H1 (cell line): ENCODE measurements at regions not wholly inside any gene's neighbourhood (a gene's known extent, or its start where the extent isn't known, plus 50 kb on each side); places are given as distances from the start of the nearest gene placed in this dataset.
A peak's percentile ranks its signal among the peaks of the same experiment; 100 is the strongest.

Source experiments
- CTCF ChIA-PET: fragments of 300-600 bp; sonication (Branson Sonifier 250); formaldehyde crosslinking; loops from one replicate; lab custom pipeline; 2021; ENCODE audit not compliant: partially characterized antibody; lab: Charles Lee
- POLR2A ChIA-PET: fragments of 300-600 bp; sonication (Branson Sonifier 250); formaldehyde crosslinking; loops from one replicate; lab custom pipeline; 2021; ENCODE audit warnings: inconsistent platforms; ENCODE audit not compliant: partially characterized antibody; lab: Charles Lee
- DNase-seq, 2 experiments: peaks; one replicate each; pipeline versions ENCODE4 v3.0.0 to v3.0.0-alpha.2; 2010 to 2022; ENCODE audit warnings: low spot score in 2 of 2, low read depth in 1 of 2, mixed read lengths in 1 of 2
- FAIRE-seq: peaks from 2 replicates; lab custom pipeline; 2011; peaks lifted over from hg19 to GRCh38; lab: Jason Lieb, UNC
- H2AFZ ChIP-seq: 2 replicates; pipeline ENCODE4 v1.8.1; 2012; ENCODE audit warnings: low read length, inconsistent platforms
- H2AK5ac ChIP-seq: 2 replicates; pipeline ENCODE4 v1.6.1; 2013; ENCODE audit warnings: low read depth, low read length
- H2BK120ac ChIP-seq: replicated peaks from 2 replicates; pipeline ENCODE3; 2013; ENCODE audit warnings: low read depth, low read length, inconsistent platforms
- H2BK12ac ChIP-seq: 2 replicates; pipeline ENCODE4 v1.6.1; 2013; ENCODE audit warnings: low read depth, low read length
- H2BK15ac ChIP-seq: 2 replicates; pipeline ENCODE4 v1.6.1; 2013; ENCODE audit warnings: low read length
- H2BK20ac ChIP-seq: 2 replicates; pipeline ENCODE4 v1.6.1; 2013; ENCODE audit warnings: low read length
- H2BK5ac ChIP-seq: 2 replicates; pipeline ENCODE4 v1.6.1; 2013; ENCODE audit warnings: low read depth, low read length
- H3K14ac ChIP-seq: 2 replicates; pipeline ENCODE4 v1.6.1; 2013; ENCODE audit warnings: inconsistent platforms; ENCODE audit not compliant: insufficient read length
- H3K18ac ChIP-seq: 2 replicates; pipeline ENCODE4 v1.6.1; 2013; ENCODE audit warnings: low read length; ENCODE audit errors: extremely low read depth
- H3K23ac ChIP-seq: 2 replicates; pipeline ENCODE4 v1.6.1; 2013; ENCODE audit warnings: inconsistent platforms; ENCODE audit not compliant: insufficient read length
- H3K23me2 ChIP-seq: 2 replicates; pipeline ENCODE4 v1.6.1; 2013; ENCODE audit warnings: low read depth, low read length
- H3K27ac ChIP-seq: 2 replicates; pipeline ENCODE4 v1.6.1; 2011; ENCODE audit warnings: low read depth, low read length, inconsistent platforms
- H3K27me3 ChIP-seq, 4 experiments: replicated peaks in 1 of 4; 1 replicate in 1 of 4; 2 replicates in 3 of 4; pipeline versions ENCODE4 v1.6.1 to v1.8.1; 2011 to 2013; ENCODE audit warnings: low read length in 3 of 4, mild to moderate bottlenecking in 3 of 4, inconsistent platforms in 2 of 4, mixed read lengths in 2 of 4, moderate library complexity in 1 of 4; ENCODE audit not compliant: control insufficient read depth in 3 of 4, insufficient read depth in 3 of 4; ENCODE audit errors: extremely low read depth in 1 of 4
- H3K36me3 ChIP-seq, 4 experiments: 2 replicates each; pipeline versions ENCODE4 v1.6.1 to v1.8.1; 2011 to 2013; ENCODE audit warnings: mild to moderate bottlenecking in 4 of 4, low read length in 3 of 4, moderate library complexity in 2 of 4, control low read depth in 1 of 4, inconsistent platforms in 1 of 4; ENCODE audit not compliant: insufficient read depth in 4 of 4, control insufficient read depth in 2 of 4
- H3K4ac ChIP-seq: replicated peaks from 2 replicates; pipeline ENCODE3; 2013; ENCODE audit warnings: low read length, low read depth, mixed read lengths, inconsistent platforms; ENCODE audit not compliant: insufficient read length
- H3K4me1 ChIP-seq, 4 experiments: replicated peaks in 1 of 4; 1 replicate in 1 of 4; 2 replicates in 3 of 4; pipeline versions ENCODE4 v1.6.1 to v1.8.1; 2011 to 2013; ENCODE audit warnings: low read length in 3 of 4, inconsistent platforms in 2 of 4, mixed read lengths in 1 of 4; ENCODE audit not compliant: insufficient read depth in 4 of 4, control insufficient read depth in 3 of 4
- H3K4me2 ChIP-seq, 2 experiments: 2 replicates each; pipeline versions ENCODE4 v1.6.1 to v1.8.1; 2011 to 2013; ENCODE audit warnings: low read depth in 2 of 2, low read length in 2 of 2, control low read depth in 1 of 2, inconsistent platforms in 1 of 2, mild to moderate bottlenecking in 1 of 2; ENCODE audit not compliant: insufficient read depth in 1 of 2
- H3K4me3 ChIP-seq, 4 experiments: fragments of 200-600, 300-600 bp in 1 of 4; sonication (generic), shearing (Covaris generic), sonication (Bioruptor Twin) in 1 of 4; 2 replicates each; pipeline versions ENCODE4 v1.5.1 to v1.8.1; 2011 to 2016; ENCODE audit warnings: low read length in 4 of 4, low read depth in 3 of 4, control low read depth in 2 of 4, inconsistent platforms in 2 of 4, mild to moderate bottlenecking in 2 of 4, mixed read lengths in 1 of 4, moderate library complexity in 1 of 4; ENCODE audit not compliant: insufficient read depth in 2 of 4; ENCODE audit errors: extremely low read depth in 1 of 4
- H3K56ac ChIP-seq: replicated peaks from 2 replicates; pipeline ENCODE3; 2013; ENCODE audit warnings: low read depth, mild to moderate bottlenecking, mixed read lengths, low read length, inconsistent platforms; ENCODE audit not compliant: insufficient read length
- H3K79me1 ChIP-seq: 2 replicates; pipeline ENCODE4 v1.6.1; 2013; ENCODE audit warnings: low read depth, low read length, control low read depth
- H3K79me2 ChIP-seq, 2 experiments: 2 replicates each; pipeline versions ENCODE4 v1.6.1 to v1.8.1; 2012 to 2013; ENCODE audit warnings: low read length in 2 of 2, mild to moderate bottlenecking in 2 of 2, inconsistent platforms in 1 of 2; ENCODE audit not compliant: insufficient read depth in 2 of 2, control insufficient read depth in 1 of 2
- H3K9ac ChIP-seq, 4 experiments: replicated peaks in 1 of 4; 1 replicate in 1 of 4; 2 replicates in 3 of 4; pipeline versions ENCODE4 v1.6.1 to v1.8.1; 2011 to 2013; ENCODE audit warnings: low read depth in 3 of 4, low read length in 3 of 4, control low read depth in 2 of 4, mild to moderate bottlenecking in 2 of 4, moderate library complexity in 2 of 4, inconsistent platforms in 1 of 4; ENCODE audit errors: extremely low read depth in 1 of 4
- H3K9me3 ChIP-seq, 2 experiments: 2 replicates each; pipeline versions ENCODE4 v1.6.1 to v1.8.1; 2012 to 2013; ENCODE audit warnings: mild to moderate bottlenecking in 2 of 2, moderate library complexity in 2 of 2, control low read depth in 1 of 2, inconsistent platforms in 1 of 2, low read depth in 1 of 2, low read length in 1 of 2, mixed read lengths in 1 of 2; ENCODE audit not compliant: insufficient read depth in 2 of 2
- H4K20me1 ChIP-seq, 2 experiments: replicated peaks in 1 of 2; 2 replicates each; pipeline versions ENCODE3 to v1.8.1; 2011 to 2013; ENCODE audit warnings: inconsistent platforms in 2 of 2, low read length in 2 of 2, mild to moderate bottlenecking in 1 of 2; ENCODE audit not compliant: insufficient read depth in 2 of 2, control insufficient read depth in 1 of 2
- H4K5ac ChIP-seq: 2 replicates; pipeline ENCODE4 v1.6.1; 2013; ENCODE audit warnings: low read length, low read depth, mixed read lengths, inconsistent platforms; ENCODE audit not compliant: insufficient read length
- H4K8ac ChIP-seq: 2 replicates; pipeline ENCODE4 v1.8.0; 2013; ENCODE audit warnings: mild to moderate bottlenecking, moderate library complexity, low read length, inconsistent platforms; ENCODE audit not compliant: insufficient read depth; ENCODE audit errors: extremely low read depth
- H4K91ac ChIP-seq: replicated peaks from 2 replicates; pipeline ENCODE3; 2013; ENCODE audit warnings: low read length, mixed read lengths, inconsistent platforms; ENCODE audit not compliant: insufficient read length
- CHD1 ChIP-seq: IDR thresholded peaks from 2 replicates; pipeline ENCODE4 v1.6.1; 2012; ENCODE audit warnings: low read depth, low read length, improper control_type of control experiment
- FOSL1 ChIP-seq: IDR thresholded peaks from 2 replicates; pipeline ENCODE4 v1.6.1; 2011; ENCODE audit warnings: mild to moderate bottlenecking, low read depth, low read length, moderate library complexity; ENCODE audit not compliant: insufficient read depth
- NRF1 ChIP-seq: IDR thresholded peaks from 2 replicates; pipeline ENCODE4 v1.6.1; 2011; ENCODE audit warnings: mild to moderate bottlenecking, low read depth, low read length, improper control_type of control experiment
- PHF8 ChIP-seq: fragments of 200-600 bp; sonication (generic); conservative IDR thresholded peaks from 2 replicates; pipeline ENCODE4 v1.7.1; 2012; ENCODE audit warnings: low read depth, mild to moderate bottlenecking, inconsistent platforms, low read length, moderate library complexity
- POLR2A ChIP-seq, 2 experiments: IDR thresholded peaks; 1 replicate in 1 of 2; 2 replicates in 1 of 2; pipeline ENCODE4 v1.6.1; 2011; ENCODE audit warnings: low read depth in 2 of 2, low read length in 2 of 2, mild to moderate bottlenecking in 2 of 2; ENCODE audit errors: control extremely low read depth in 1 of 2
- RAD21 ChIP-seq, 2 experiments: IDR thresholded peaks in 1 of 2; conservative IDR thresholded peaks in 1 of 2; 2 replicates each; pipeline ENCODE4 v1.6.1; 2011; ENCODE audit warnings: low read depth in 2 of 2, low read length in 2 of 2, improper control_type of control experiment in 1 of 2, inconsistent platforms in 1 of 2, mild to moderate bottlenecking in 1 of 2, moderate library complexity in 1 of 2
- SIN3A ChIP-seq, 2 experiments: IDR thresholded peaks in 1 of 2; conservative IDR thresholded peaks in 1 of 2; 2 replicates each; pipeline ENCODE4 v1.6.1; 2011 to 2012; ENCODE audit warnings: low read length in 2 of 2, improper control_type of control experiment in 1 of 2, low read depth in 1 of 2, mild to moderate bottlenecking in 1 of 2
- TCF12 ChIP-seq: IDR thresholded peaks from 2 replicates; pipeline ENCODE4 v1.6.1; 2011; ENCODE audit warnings: low read depth, mild to moderate bottlenecking, low read length
- WGBS, 2 experiments: shearing (Covaris generic) in 1 of 2; methylation state at CpG; one replicate each; pipeline versions ENCODE4 v1.1.6 to v1.1.7; 2013 to 2015; ENCODE audit warnings: low lambda C conversion rate in 2 of 2, mixed read lengths in 2 of 2, inconsistent platforms in 1 of 2, low coverage in 1 of 2, missing lambda C conversion rate in 1 of 2; ENCODE audit not compliant: insufficient replicate concordance in 2 of 2, insufficient coverage in 1 of 2, insufficient read length in 1 of 2; ENCODE audit errors: extremely low coverage in 1 of 2, missing lambda C conversion rate in 1 of 2; 5-methylcytosine and 5-hydroxymethylcytosine counted together
- TF ChIP-seq, protein P1 (sequence below), 3 experiments: IDR thresholded peaks; 1 replicate in 2 of 3; 2 replicates in 1 of 3; pipeline versions ENCODE4 v1.5.1 to v1.6.1; 2011; ENCODE audit warnings: low read length in 3 of 3, mild to moderate bottlenecking in 3 of 3, inconsistent platforms in 2 of 3, low read depth in 1 of 3, moderate library complexity in 1 of 3; ENCODE audit not compliant: insufficient read depth in 1 of 3; ENCODE audit errors: control extremely low read depth in 1 of 3

DNA sequence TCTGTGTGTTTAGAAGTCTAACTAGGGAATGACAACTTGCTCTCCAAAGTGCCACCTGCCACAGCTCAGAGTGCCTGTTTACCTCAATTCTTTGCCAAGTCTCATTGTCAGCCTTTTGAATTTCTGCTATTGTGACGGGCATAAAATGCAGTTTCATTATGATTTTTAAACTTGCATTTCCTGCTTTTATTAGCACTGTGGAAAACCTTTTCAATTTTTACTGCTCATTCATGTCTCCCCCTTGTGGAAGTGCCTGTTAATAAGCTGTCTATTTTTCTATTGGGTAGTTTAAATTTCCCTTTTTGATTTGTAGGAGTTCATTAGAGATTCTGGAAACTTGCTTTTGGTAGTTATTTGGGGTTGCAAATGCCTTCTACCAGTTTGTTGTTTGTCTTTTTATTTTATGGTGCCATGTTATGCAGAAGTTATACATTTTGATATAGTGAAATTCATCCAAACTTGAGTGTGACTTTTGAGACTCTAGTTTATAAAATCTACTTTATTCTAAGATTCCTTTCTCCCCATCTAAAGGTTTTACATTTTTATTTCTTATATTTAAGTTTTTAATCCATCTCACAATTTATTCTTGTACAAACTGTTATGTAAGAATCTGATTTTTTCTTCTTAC lies 53.9 kb upstream of the FRMD4B start:
- no peaks in the 10 kb centered on the region; the same call in 1 of the 2 replicates for H3K79me1 ChIP-seq
- FAIRE-seq (peak; percentile 55), DNase-seq (no peak)
- H3K4me2 ChIP-seq = no peak overlapping the region
- H2BK120ac ChIP-seq = no peak overlapping the region
- H3K23ac ChIP-seq = no peak overlapping the region
- no peak overlapping the region for H3K4ac ChIP-seq
- H4K8ac ChIP-seq = no peak overlapping the region
- no peak overlapping the region for H4K91ac ChIP-seq
- peaks cover 0 to 2% of the 10 kb centered on the region in 2 experiments for H4K20me1 ChIP-seq
- no peak overlapping the region for H3K27ac ChIP-seq
- H3K9me3 ChIP-seq = no peaks in the 10 kb centered on the region; a peak in 1 of 4 replicates
- ChIA-PET CTCF (interaction anchor here (0.6 to 5.8 kb wide), 19 partner anchors 9 to 938 kb away, joined by 3 to 43 read pairs (median 4); no protein-coding TSS in a partner anchor), POLR2A (no interaction called here)
- no peaks in the 10 kb centered on the region for H3K79me2 ChIP-seq
- H3K4me3 ChIP-seq = no peak overlapping the region
- H3K14ac ChIP-seq = no peak overlapping the region
- H2BK5ac ChIP-seq = no peak overlapping the region
- H3K27me3 ChIP-seq = peaks cover 0 to under 1% (median 0%) of the 10 kb centered on the region in 4 experiments; a peak in 1 of 7 replicates
- H3K36me3 ChIP-seq = no peaks in the 10 kb centered on the region
- H2BK15ac ChIP-seq = no peak overlapping the region
- no peak overlapping the region for H3K9ac ChIP-seq
- no peak overlapping the region for H3K18ac ChIP-seq
- peaks cover 0 to 6% (median under 1%) of the 10 kb centered on the region in 4 experiments; a peak in 1 of 7 replicates for H3K4me1 ChIP-seq
- no peak overlapping the region for H4K5ac ChIP-seq
- WGBS, 2 experiments = 43% methylated on average over 1 of the region's 1 CpG; no CpG with 5 or more reads in 1 of the 2 experiments
- H2AK5ac ChIP-seq = no peak overlapping the region
- H3K56ac ChIP-seq = no peak overlapping the region
- H2BK12ac ChIP-seq = no peak overlapping the region
- H2BK20ac ChIP-seq = no peak overlapping the region
- no peaks in the 10 kb centered on the region; the same call in 1 of the 2 replicates for H3K23me2 ChIP-seq
- no peak overlapping the region for H2AFZ ChIP-seq
- TF ChIP-seq TCF12 (no peak), PHF8 (no peak), FOSL1 (no peak), CHD1 (no peak), SIN3A (conservative IDR thresholded peaks at IDR 0.05 in 1 of 2, IDR thresholded peaks at IDR 0.05 in 1 of 2; ENCODE audit: low read depth in 1 of 2, low read length in 2 of 2) (no peak), POLR2A (IDR thresholded peaks at IDR 0.05; ENCODE audit: control extremely low read depth in 1 of 2, low read depth in 2 of 2, low read length in 2 of 2) (no peak), NRF1 (no peak), RAD21 (IDR thresholded peaks at IDR 0.05 in 1 of 2, conservative IDR thresholded peaks at IDR 0.05 in 1 of 2; ENCODE audit: low read depth in 2 of 2, low read length in 2 of 2) (peak in 1 of 2 experiments; percentile 16; a peak in 1 of 4 replicates)
- TF ChIP-seq, protein P1, sequence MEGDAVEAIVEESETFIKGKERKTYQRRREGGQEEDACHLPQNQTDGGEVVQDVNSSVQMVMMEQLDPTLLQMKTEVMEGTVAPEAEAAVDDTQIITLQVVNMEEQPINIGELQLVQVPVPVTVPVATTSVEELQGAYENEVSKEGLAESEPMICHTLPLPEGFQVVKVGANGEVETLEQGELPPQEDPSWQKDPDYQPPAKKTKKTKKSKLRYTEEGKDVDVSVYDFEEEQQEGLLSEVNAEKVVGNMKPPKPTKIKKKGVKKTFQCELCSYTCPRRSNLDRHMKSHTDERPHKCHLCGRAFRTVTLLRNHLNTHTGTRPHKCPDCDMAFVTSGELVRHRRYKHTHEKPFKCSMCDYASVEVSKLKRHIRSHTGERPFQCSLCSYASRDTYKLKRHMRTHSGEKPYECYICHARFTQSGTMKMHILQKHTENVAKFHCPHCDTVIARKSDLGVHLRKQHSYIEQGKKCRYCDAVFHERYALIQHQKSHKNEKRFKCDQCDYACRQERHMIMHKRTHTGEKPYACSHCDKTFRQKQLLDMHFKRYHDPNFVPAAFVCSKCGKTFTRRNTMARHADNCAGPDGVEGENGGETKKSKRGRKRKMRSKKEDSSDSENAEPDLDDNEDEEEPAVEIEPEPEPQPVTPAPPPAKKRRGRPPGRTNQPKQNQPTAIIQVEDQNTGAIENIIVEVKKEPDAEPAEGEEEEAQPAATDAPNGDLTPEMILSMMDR (IDR thresholded peaks at IDR 0.05; ENCODE audit: control extremely low read depth in 1 of 3, insufficient read depth in 1 of 3, low read depth in 1 of 3, low read length in 3 of 3) = peak in 1 of 3 experiments; percentile 46; a peak in 2 of 4 replicates
